ENCODE measurements at regions not wholly inside any gene's neighbourhood (a gene's known extent, or its start where the extent isn't known, plus 50 kb on each side); places are given as distances from the start of the nearest gene placed in this dataset.
A peak's percentile ranks its signal among the peaks of the same experiment; 100 is the strongest.
"Not testable (repeated sequence)": the region's sequence is repeated elsewhere in the genome, so short reads cannot be mapped to it uniquely, and the experiment has no call there.

- H3K4me3 ChIP-seq (ENCODE audit: extremely low read depth, insufficient read depth, low read length, poor library complexity, severe bottlenecking): no peak overlapping the region
- 96 to 97% methylated on average over 4 to 6 of the region's 6 CpGs for WGBS, 2 experiments (ENCODE audit: insufficient coverage in 2 of 2)
- H3K9me3 ChIP-seq (ENCODE audit: control insufficient read depth, low read length): no peaks in the 10 kb centered on the region
- no peaks in the 10 kb centered on the region for H3K36me3 ChIP-seq (ENCODE audit: control insufficient read depth, insufficient read depth, low read length)
- peaks cover 6% of the 10 kb centered on the region for H3K4me1 ChIP-seq (ENCODE audit: control insufficient read depth, insufficient read depth, low read length, poor library complexity, severe bottlenecking)
- H3K27ac ChIP-seq (ENCODE audit: low read depth, low read length, severe bottlenecking): no peak overlapping the region
These were observed 121.5 kb upstream of the EGR2 start for GRCh38 chr10:62937674-62938073.

DNA sequence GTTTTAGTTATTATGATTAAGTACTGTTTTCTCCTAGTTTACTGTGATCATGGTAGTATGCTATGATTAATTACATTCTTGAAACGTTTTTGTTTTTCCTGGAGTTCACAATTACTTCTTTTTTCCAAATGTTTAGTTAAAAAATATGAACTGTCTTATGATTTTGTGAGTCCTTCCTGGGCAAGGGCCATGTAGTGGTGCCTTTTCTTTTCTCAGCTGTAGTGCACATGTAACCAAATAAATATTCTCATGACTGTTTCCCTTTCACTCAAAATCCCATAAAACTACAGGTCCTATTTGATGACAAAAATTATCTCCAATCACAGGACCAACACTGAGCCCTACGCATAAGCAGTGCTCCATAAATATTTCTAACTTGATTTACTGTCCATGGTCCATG is 118.9 kb upstream of the EGR2 start:
- 88 to 95% methylated on average over 1 of the region's 2 CpGs for WGBS, 2 experiments (ENCODE audit: insufficient coverage in 2 of 2)
- Histone ChIP-seq H3K27ac (ENCODE audit: low read depth, low read length, severe bottlenecking) (no peak overlapping the region), H3K4me1 (ENCODE audit: control insufficient read depth, insufficient read depth, low read length, poor library complexity, severe bottlenecking) (peaks cover 6% of the 10 kb centered on the region), H3K4me3 (ENCODE audit: extremely low read depth, insufficient read depth, low read length, poor library complexity, severe bottlenecking) (no peak overlapping the region), H3K36me3 (ENCODE audit: control insufficient read depth, insufficient read depth, low read length) (no peaks in the 10 kb centered on the region), H3K9me3 (ENCODE audit: control insufficient read depth, low read length) (no peaks in the 10 kb centered on the region)

DNA sequence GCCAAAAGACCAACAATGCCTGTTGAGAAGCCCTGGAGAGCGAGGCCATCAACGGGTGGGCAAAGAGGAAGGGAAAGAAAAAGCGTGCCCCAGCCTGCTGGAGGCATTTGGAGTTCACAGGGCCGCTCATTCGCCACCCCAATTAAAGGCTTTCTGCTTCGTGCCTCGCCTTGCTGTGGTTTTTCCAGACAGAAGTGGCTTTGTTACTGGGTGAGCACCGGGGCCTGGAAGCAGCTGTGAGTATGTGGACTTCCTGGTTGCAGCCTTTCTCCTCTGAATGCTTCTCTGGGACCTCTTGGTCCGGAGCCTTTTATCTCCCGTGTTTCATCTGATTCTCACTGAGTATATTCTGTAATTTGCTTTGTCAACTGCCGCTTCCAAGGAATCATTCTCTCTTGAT is 118.1 kb upstream of the EGR2 start:
- Histone ChIP-seq H3K9me3 (ENCODE audit: control insufficient read depth, low read length) (no peaks in the 10 kb centered on the region), H3K4me3 (ENCODE audit: extremely low read depth, insufficient read depth, low read length, poor library complexity, severe bottlenecking) (no peak overlapping the region), H3K36me3 (ENCODE audit: control insufficient read depth, insufficient read depth, low read length) (no peaks in the 10 kb centered on the region), H3K27ac (ENCODE audit: low read depth, low read length, severe bottlenecking) (no peak overlapping the region), H3K4me1 (ENCODE audit: control insufficient read depth, insufficient read depth, low read length, poor library complexity, severe bottlenecking) (peaks cover 6% of the 10 kb centered on the region)
- WGBS, 2 experiments (ENCODE audit: insufficient coverage in 2 of 2): 83 to 84% methylated on average over 8 to 10 of the region's 11 CpGs

DNA sequence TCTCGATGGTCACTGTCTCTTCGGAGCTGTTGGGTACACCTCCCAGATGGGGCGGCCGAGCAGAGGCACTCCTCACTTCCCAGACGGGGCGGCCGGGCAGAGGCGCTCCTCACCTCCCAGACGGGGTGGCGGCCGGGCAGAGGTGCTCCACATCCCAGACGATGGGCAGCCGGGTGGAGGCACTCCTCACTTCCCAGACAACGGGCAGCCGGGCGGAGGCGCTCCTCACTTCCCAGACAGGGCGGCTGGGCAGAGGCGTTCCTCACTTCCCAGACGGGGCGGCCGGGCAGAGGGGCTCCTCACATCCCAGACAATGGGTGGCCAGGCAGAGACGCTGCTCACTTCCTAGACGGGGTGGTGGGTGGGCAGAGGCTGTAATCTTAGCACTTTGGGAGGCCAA is 112.6 kb upstream of the EGR2 start:
- not testable (repeated sequence) for H3K27ac ChIP-seq (ENCODE audit: low read depth, low read length, severe bottlenecking); H3K36me3 ChIP-seq (ENCODE audit: control insufficient read depth, insufficient read depth, low read length); H3K9me3 ChIP-seq (ENCODE audit: control insufficient read depth, low read length); H3K4me3 ChIP-seq (ENCODE audit: extremely low read depth, insufficient read depth, low read length, poor library complexity, severe bottlenecking); H3K4me1 ChIP-seq (ENCODE audit: control insufficient read depth, insufficient read depth, low read length, poor library complexity, severe bottlenecking)
- WGBS, 2 experiments (ENCODE audit: insufficient coverage in 2 of 2): 44 to 81% methylated on average over 2 to 6 of the region's 24 CpGs

DNA sequence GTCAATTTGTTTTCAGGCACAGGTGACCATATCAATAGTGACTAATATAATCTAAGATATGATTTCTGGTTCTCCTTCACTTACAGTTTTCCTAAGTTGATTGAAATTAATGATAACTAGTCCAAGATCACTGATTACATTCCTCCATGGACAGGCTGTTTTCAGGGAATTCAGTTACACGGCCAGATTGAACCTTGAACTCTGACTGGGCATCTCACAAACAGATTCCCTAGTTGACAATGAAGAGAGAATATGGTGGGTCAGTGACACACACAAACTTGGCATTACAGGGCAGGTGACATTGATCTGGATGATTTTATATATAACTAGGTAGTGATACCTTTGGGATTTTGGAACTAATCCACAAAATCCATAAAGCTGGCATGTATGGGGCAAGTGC is 110.2 kb upstream of the EGR2 start:
- no peaks in the 10 kb centered on the region for H3K36me3 ChIP-seq (ENCODE audit: control insufficient read depth, insufficient read depth, low read length)
- H3K27ac ChIP-seq (ENCODE audit: low read depth, low read length, severe bottlenecking): no peak overlapping the region
- whole genome bisulfite sequencing, 2 experiments (ENCODE audit: insufficient coverage in 2 of 2): 100% methylated on average over 1 of the region's 1 CpG; no CpG with 5 or more reads in 1 of the 2 experiments
- no peaks in the 10 kb centered on the region for H3K4me1 ChIP-seq (ENCODE audit: control insufficient read depth, insufficient read depth, low read length, poor library complexity, severe bottlenecking)
- no peak overlapping the region for H3K4me3 ChIP-seq (ENCODE audit: extremely low read depth, insufficient read depth, low read length, poor library complexity, severe bottlenecking)
- no peaks in the 10 kb centered on the region for H3K9me3 ChIP-seq (ENCODE audit: control insufficient read depth, low read length)

DNA sequence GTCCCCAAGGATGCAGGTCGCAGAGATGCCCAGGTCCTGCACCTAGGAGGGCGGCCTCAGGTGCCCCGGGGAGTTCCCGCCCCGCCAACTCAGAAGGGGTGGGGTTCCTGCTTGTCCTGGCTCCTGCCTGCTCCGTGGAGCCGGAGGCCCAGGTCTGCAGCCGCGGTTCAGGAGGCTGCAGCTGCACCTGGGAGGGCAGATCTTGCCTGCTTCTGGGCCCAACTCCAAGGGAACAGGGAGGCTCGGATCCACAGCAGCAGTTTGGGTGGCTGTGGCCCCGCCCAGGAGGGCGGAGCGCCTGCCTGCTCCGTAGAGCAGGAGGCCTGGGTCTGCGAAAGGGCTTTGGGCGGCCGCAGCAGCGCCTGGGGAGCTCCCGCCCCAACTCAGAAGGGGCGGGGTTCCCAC is 108.2 kb upstream of the EGR2 start:
- Histone ChIP-seq H3K4me1 (ENCODE audit: control insufficient read depth, insufficient read depth, low read length, poor library complexity, severe bottlenecking) (no peaks in the 10 kb centered on the region), H3K36me3 (ENCODE audit: control insufficient read depth, insufficient read depth, low read length) (no peaks in the 10 kb centered on the region), H3K9me3 (ENCODE audit: control insufficient read depth, low read length) (no peaks in the 10 kb centered on the region), H3K27ac (ENCODE audit: low read depth, low read length, severe bottlenecking) (no peak overlapping the region), H3K4me3 (ENCODE audit: extremely low read depth, insufficient read depth, low read length, poor library complexity, severe bottlenecking) (no peak overlapping the region)
- 63 to 66% methylated on average over 15 to 17 of the region's 20 CpGs for WGBS, 2 experiments (ENCODE audit: insufficient coverage in 2 of 2)

GRCh38 chr10:62919776-62920175 is 103.6 kb upstream of the EGR2 start:
- no peaks in the 10 kb centered on the region for H3K4me1 ChIP-seq (ENCODE audit: control insufficient read depth, insufficient read depth, low read length, poor library complexity, severe bottlenecking)
- H3K4me3 ChIP-seq (ENCODE audit: extremely low read depth, insufficient read depth, low read length, poor library complexity, severe bottlenecking): no peak overlapping the region
- 88 to 94% methylated on average over 2 of the region's 3 CpGs for WGBS, 2 experiments (ENCODE audit: insufficient coverage in 2 of 2)
- H3K36me3 ChIP-seq (ENCODE audit: control insufficient read depth, insufficient read depth, low read length): no peaks in the 10 kb centered on the region
- no peaks in the 10 kb centered on the region for H3K9me3 ChIP-seq (ENCODE audit: control insufficient read depth, low read length)
- H3K27ac ChIP-seq (ENCODE audit: low read depth, low read length, severe bottlenecking): no peak overlapping the region

DNA sequence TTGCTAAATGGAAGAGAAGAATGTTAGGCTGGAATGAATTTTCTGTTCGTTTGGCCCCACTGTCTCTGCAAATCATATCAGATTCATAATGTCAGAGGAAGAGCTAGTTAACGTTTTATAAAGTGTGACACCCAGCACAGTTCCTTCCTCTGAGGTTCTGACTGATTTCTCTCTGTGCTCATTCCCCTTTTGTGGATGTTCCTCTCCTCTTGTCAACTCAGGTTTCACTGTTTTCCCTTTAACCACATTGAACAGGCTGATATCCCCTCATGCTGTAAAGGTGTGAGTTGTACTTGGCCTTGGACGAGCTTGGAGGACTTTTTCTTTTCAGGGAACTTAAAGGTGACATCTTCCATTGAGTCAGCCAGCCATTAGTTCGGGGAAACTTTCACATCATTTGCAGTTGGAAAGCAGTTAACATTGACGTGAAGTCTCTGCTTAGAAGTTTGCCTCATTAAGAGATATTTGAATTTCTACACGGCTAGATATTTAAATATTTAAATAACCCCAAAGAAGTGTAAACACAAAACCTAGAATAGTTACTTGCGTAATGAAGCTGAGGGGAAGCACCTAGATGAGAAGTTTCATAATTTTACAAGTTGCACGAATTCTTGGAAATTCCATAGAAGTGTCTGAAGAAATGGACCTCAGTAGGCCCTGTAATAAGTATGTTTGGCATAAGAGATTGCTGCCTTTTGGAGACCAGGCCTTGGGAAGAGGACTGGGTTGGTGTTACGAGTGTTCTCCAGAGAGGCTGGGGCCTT is 101.5 kb upstream of the EGR2 start:
- H3K36me3 ChIP-seq (ENCODE audit: control insufficient read depth, insufficient read depth, low read length): no peaks in the 10 kb centered on the region
- no peak overlapping the region for H3K27ac ChIP-seq (ENCODE audit: low read depth, low read length, severe bottlenecking)
- no peaks in the 10 kb centered on the region for H3K4me1 ChIP-seq (ENCODE audit: control insufficient read depth, insufficient read depth, low read length, poor library complexity, severe bottlenecking)
- no peak overlapping the region for H3K4me3 ChIP-seq (ENCODE audit: extremely low read depth, insufficient read depth, low read length, poor library complexity, severe bottlenecking)
- WGBS, 2 experiments (ENCODE audit: insufficient coverage in 2 of 2): 88 to 93% methylated on average over 3 to 6 of the region's 9 CpGs
- no peaks in the 10 kb centered on the region for H3K9me3 ChIP-seq (ENCODE audit: control insufficient read depth, low read length)

DNA sequence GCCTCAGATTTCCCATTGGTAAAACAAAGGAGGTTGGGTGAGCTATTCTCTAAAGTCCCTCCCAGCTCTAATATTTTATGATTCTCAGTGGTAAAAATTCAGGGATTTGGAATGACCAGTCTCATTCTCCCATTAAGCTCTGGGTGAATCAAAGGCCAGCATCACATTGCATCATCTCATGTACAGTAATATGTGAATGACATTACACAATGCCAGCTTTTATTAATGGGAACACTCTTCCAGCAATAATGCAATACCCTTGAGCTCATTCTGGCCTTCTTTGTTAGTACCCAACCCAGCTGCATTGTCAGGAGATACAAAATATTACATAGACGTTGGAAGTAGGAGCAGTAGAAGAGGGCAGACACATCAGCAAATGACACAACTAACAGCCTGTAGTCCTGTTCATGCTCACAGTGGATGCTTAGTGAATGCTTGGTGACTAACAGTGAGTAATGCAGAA is 100.0 kb upstream of the EGR2 start:
- no peaks in the 10 kb centered on the region for H3K9me3 ChIP-seq (ENCODE audit: control insufficient read depth, low read length)
- no peaks in the 10 kb centered on the region for H3K36me3 ChIP-seq (ENCODE audit: control insufficient read depth, insufficient read depth, low read length)
- H3K4me3 ChIP-seq (ENCODE audit: extremely low read depth, insufficient read depth, low read length, poor library complexity, severe bottlenecking): no peak overlapping the region
- WGBS, 2 experiments (ENCODE audit: insufficient coverage in 2 of 2): 100% methylated on average over 1 of the region's 1 CpG; no CpG with 5 or more reads in 1 of the 2 experiments
- peaks cover 6% of the 10 kb centered on the region for H3K4me1 ChIP-seq (ENCODE audit: control insufficient read depth, insufficient read depth, low read length, poor library complexity, severe bottlenecking)
- H3K27ac ChIP-seq (ENCODE audit: low read depth, low read length, severe bottlenecking): no peak overlapping the region

- Histone ChIP-seq H3K36me3 (ENCODE audit: control insufficient read depth, insufficient read depth, low read length) (no peaks in the 10 kb centered on the region), H3K27ac (ENCODE audit: low read depth, low read length, severe bottlenecking) (no peak overlapping the region), H3K4me1 (ENCODE audit: control insufficient read depth, insufficient read depth, low read length, poor library complexity, severe bottlenecking) (peaks cover 6% of the 10 kb centered on the region), H3K9me3 (ENCODE audit: control insufficient read depth, low read length) (no peaks in the 10 kb centered on the region), H3K4me3 (ENCODE audit: extremely low read depth, insufficient read depth, low read length, poor library complexity, severe bottlenecking) (no peak overlapping the region)
These were observed 99.0 kb upstream of the EGR2 start for GRCh38 chr10:62915158-62915557.

GRCh38 chr10:62912086-62912485 is 95.9 kb upstream of the EGR2 start:
- Histone ChIP-seq H3K4me3 (ENCODE audit: extremely low read depth, insufficient read depth, low read length, poor library complexity, severe bottlenecking) (no peak overlapping the region), H3K9me3 (ENCODE audit: control insufficient read depth, low read length) (no peaks in the 10 kb centered on the region), H3K27ac (ENCODE audit: low read depth, low read length, severe bottlenecking) (peak overlapping the region; percentile 26), H3K4me1 (ENCODE audit: control insufficient read depth, insufficient read depth, low read length, poor library complexity, severe bottlenecking) (peaks cover 6% of the 10 kb centered on the region), H3K36me3 (ENCODE audit: control insufficient read depth, insufficient read depth, low read length) (no peaks in the 10 kb centered on the region)
- 90% methylated on average over 2 of the region's 3 CpGs; no CpG with 5 or more reads in 1 of the 2 experiments for WGBS, 2 experiments (ENCODE audit: insufficient coverage in 2 of 2)
